Pons (tissue), 1 donor: ENCODE measurements at regions not wholly inside any gene's neighbourhood (a gene's known extent, or its start where the extent isn't known, plus 50 kb on each side); places are given as distances from the start of the nearest gene placed in this dataset.
"Not testable (repeated sequence)": the region's sequence is repeated elsewhere in the genome, so short reads cannot be mapped to it uniquely, and the experiment has no call there.

ENCODE experiments used
- DNase-seq: peaks from one replicate; pipeline ENCODE4 v3.0.0-alpha.2; 2016; ENCODE audit warnings: low spot score

DNA sequence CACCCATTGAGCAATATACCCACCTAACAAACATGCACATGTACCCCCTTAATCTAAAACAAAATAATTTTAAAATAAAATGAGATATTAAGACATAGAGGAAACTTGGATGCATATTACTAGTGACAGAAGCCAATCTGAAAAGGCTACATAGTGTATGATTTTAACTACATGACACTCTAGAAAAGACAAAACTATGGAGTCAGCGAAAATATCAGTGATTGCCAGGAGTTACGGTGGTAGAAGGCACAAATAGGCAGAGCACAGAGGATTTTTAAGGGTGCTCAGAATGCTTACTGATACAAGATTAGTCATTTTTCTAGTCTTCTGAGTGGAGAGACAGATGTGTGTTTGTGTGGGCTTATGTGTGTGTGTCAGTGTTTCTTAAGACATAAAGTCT is 656.6 kb downstream of the NR4A2 start:
- DNase-seq = no peak

GRCh38 chr2:155665704-155666103 is 666.8 kb downstream of the NR4A2 start:
- DNase-seq = peak; percentile 5

- DNase-seq = no peak
Measured at GRCh38 chr2:155663265-155663664, 669.3 kb downstream of the NR4A2 start.

DNA sequence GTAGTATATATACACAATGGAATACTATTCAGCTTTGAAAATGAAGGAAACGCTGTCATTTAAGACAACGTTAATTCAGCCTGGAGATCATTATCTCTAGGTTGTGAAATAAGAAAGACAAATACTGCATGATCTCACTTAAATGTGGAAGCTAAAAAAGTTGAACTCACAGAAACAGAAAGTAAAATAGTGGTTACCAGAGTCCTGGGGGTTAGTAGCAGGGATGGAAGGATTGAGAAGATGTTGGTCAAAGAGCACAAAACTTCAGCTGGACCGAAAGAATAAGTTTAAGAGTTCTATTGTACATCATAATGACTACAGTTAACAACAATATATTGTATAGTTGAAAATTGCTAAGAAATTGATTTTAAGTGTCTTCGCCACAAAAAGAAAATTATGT is 670.3 kb downstream of the NR4A2 start:
- DNase-seq = no peak

DNA sequence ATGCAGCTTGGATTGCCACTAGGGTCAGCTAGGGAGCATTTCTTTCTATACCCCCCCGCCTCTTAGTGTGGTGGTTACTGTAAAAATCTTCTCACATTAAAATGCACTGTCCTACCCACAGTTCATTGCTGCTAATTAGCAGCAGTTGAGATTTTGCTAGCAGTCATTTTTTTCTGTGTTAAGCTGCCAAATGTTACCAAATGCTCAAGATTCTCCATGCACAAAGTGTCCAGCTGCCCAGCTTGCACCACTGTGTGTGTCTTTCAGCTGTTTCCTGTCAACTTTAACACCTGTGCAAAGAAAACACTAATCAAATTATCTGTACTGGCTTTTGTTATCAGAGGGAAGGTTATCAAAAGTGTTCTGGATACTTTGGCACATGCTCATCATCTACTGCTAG is 679.3 kb downstream of the NR4A2 start:
- DNase-seq = no peak

DNA sequence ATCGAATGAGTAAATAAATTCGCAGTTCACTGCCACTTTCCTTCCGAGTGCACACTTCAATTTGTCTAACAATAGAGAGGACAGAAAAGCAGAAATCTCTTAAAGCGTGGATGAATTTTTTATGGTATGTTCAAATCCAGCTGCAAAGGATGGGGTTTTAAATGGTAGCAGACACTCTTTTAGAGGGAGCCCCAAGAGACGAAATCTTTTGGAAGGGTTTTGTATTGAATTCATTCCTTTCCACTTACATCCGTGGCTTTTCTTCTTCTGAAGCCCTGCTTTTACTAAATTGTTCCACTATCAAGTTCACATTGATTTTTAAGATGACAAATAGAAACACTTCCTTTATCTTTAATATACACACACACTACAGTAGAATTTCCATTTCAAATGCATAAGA is 680.7 kb downstream of the NR4A2 start:
- DNase-seq = no peak

DNA sequence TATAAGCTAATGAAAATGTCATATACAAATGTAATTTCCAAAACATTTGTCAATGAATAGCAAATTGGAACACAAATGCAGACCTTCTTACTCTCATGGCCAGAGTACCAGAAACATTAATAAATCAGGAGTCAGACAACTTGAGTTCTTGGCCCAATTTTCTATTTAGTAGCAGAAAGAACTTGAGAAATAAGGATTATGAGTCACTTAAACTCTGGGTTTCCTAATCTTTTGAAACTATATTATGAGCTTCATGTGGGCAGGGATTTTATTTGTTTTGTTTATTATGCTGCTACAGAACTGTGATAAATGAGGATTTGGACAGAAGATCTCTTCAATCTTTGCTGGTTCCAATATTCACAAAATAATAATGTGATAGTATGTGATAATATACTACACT is 686.7 kb downstream of the NR4A2 start:
- no peak for DNase-seq

- no peak for DNase-seq
Measured at GRCh38 chr2:155643056-155643775, 689.3 kb downstream of the NR4A2 start.

DNA sequence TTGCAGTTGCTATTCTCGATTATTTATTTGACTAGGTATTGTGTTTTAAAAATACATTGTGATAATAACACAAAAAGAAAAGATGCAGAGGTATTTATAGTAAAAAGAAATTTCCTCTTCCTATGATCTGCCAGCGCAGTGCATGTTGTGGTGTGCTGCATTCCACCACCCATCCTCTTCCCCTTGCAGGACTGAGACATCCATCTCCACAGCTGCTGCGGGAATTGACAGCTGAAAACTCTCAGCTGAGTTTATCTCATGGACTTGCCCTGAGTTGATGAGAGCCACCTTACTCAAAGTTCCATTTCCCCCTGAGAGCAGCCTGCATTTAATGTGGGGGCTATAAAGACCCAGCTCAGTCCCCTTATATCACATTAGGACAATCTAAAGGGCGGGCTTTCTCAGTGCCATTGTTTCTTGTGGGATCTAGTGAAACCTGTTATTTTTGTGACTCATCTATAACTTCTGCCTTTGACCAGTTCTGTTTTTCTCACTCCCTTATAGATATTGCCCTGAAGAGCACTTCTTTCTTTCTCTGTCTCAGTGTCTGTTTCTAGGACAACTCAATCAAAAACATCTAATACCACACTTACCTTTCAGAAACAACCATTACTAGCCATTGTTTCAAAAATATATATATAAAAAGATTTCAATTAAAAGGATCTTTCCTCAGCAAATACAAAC is 698.5 kb downstream of the NR4A2 start:
- peak; percentile 36 for DNase-seq

- DNase-seq = no peak
Measured at GRCh38 chr2:155633060-155633839, 699.3 kb downstream of the NR4A2 start.

- DNase-seq = no peak
Measured at GRCh38 chr2:155630760-155631159, 701.8 kb downstream of the NR4A2 start.

DNA sequence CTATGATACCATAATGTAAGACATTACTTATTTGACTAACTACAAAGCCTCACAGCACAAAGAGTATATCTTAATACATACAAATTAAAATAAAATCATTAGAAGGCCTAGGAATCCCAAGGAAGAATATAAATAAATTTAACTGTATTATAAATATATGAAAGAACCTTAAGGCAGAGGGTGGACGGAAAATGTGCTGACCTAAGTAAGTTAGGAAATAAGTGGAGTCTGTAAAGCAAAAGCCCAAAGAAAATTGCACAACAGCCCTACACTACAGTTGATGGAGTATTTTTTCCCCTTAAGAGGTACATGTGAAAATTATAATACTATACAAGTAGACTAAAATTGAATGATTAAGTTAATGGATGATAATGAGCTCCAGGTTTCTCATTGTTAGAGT is 710.1 kb downstream of the NR4A2 start:
- no peak for DNase-seq

DNA sequence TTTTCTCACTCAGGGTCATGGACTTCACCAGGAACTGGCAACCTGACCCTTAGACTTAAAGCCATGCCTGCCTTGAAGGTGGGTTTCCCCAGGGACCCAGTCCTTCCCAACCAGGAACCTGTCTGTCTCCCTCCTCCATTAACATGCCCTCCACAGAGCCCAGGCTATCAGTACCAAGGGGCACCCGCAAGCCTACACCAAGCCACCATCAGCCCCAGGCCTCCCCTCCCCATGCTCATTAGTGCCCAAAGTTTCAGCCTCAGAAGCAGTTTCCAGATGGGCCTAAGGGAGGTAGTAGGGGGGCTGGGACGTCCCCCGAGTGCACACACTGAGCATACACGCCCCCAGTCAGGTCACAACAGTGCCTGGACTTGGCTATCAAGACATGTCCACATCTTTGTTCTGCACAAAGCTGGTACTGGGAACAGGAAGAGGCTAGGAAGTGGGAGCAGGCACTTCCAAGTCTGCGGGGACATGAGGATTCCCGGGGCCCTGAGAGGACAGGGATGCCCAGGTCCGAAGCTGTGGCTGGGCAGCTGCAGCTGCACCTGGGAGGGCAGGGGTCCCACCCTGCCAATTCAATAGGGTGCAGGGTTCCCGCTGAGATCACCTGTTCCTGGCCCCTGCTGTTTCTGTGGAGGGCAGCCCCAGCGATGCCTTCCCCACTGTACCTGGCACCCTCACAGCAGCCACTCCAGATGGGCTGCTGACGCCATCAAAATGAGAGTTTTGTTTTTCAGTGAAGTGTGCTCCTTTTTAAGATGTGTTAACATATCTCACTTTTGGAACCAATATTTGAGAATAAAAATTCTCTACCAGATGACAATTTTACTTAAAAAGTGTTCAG is 731.4 kb downstream of the NR4A2 start:
- DNase-seq = no peak

DNA sequence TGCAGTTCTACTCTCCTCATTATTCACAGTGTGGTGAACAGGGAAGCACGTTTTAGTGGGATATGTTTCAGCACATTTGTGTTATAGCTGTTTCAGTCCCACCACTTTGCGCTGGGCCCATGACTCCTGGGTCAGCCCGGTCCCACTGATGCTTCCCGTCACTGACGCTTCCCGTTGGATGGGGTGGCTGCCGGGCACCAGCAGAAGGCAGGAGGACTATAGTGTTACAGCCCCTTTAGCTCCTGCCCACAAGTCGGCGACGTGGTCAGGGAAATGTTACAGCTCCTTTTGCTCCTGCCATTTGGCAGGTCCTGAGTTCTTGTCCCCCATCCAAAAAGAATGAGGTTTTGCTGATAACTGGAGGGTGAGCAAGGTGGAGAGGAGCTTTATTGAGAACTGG is 732.2 kb downstream of the NR4A2 start:
- DNase-seq = no peak

DNA sequence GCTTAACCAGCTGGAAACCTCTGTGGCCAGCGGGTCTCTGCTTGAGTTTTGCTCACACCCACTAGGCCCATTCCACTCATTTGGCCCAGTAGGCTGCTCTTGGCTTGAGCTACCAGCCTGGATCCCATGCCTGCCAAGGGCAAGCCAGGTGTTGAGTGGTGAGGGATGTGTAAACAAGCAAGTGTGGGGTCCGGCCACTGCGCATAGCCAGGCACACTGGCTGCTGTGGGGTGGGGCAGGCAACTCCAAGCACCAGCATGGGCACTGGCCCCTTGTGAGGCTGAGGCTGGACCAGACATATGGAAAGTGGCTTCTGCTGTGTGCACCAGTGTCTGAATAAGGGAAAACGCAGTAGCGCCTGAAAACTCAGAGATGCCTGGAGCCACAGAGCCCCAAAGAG is 732.7 kb downstream of the NR4A2 start:
- DNase-seq = no peak

- no peak for DNase-seq
Measured at GRCh38 chr2:155583674-155584195, 748.8 kb downstream of the NR4A2 start.

GRCh38 chr2:155574941-155575340 is 757.6 kb downstream of the NR4A2 start:
- DNase-seq = no peak

DNA sequence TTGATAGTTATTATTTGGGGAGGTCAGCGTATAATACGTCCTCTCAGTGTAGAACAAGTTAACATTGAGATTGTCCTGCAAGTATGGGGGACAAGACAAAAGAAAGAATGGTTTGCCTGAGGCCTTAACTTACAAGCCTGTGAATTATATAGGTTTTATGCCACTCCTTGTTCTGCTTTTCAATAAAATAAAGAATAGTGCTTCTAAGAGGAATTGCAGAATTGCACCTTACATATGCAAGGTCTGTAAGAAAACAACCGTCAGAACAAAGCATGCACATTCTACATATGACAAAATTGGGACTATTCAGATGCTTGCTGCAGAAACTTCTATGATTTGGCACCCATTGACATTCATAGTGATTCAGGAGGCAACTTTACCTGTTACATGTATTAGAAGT is 785.0 kb downstream of the NR4A2 start:
- no peak for DNase-seq

GRCh38 chr2:155546721-155547555 is 785.6 kb downstream of the NR4A2 start:
- DNase-seq = no peak

- not testable (repeated sequence) for DNase-seq
Measured at GRCh38 chr2:155539028-155539427, 793.5 kb downstream of the NR4A2 start.

- no peak for DNase-seq
Measured at GRCh38 chr2:155528034-155528433, 804.5 kb downstream of the NR4A2 start.
